GM12878 (cell line): ENCODE measurements at regions not wholly inside any gene's neighbourhood (a gene's known extent, or its start where the extent isn't known, plus 50 kb on each side); places are given as distances from the start of the nearest gene placed in this dataset. TPM values are rescaled to one million over a fixed set of nuclear protein-coding genes. Genes with fewer than 3 reads are reported as not detected.

Experiments
- small RNA-seq: library from RNA; depleted of rRNA; stranded (forward); fragments of <200 nt; gene quantifications from one replicate; pipeline ENCODE3, GENCODE V24; 2014

Small RNA genes in the stretch of these regions (small RNA-seq; reads per million reads assigned to genes)
- gene RF00402, result not detected
